ENCODE measurements at regions not wholly inside any gene's neighbourhood (a gene's known extent, or its start where the extent isn't known, plus 50 kb on each side); places are given as distances from the start of the nearest gene placed in this dataset.

DNA sequence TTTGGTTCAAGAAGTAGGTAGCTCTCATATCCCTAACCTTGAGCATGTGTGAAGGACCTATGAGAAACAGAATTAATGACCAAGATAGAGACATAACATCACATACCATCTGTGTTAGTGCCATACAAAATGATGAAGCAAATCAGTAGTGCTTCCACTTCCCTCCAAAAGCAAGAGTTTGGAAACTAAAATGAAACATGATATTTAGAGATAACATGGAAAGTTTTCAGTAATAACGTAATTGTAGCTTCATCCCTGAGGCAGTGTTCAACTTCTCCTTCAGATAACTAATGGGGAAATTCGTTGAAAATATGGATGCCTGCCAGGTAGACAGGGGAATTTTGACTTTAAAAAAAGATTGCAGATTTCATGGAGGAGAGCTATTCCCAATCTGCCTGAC, 248.4 kb upstream of the IRAK1BP1 start:
- TF ChIP-seq POLR2A (IDR thresholded peaks at IDR 0.05): no peak
- TF ChIP-seq, protein P1, sequence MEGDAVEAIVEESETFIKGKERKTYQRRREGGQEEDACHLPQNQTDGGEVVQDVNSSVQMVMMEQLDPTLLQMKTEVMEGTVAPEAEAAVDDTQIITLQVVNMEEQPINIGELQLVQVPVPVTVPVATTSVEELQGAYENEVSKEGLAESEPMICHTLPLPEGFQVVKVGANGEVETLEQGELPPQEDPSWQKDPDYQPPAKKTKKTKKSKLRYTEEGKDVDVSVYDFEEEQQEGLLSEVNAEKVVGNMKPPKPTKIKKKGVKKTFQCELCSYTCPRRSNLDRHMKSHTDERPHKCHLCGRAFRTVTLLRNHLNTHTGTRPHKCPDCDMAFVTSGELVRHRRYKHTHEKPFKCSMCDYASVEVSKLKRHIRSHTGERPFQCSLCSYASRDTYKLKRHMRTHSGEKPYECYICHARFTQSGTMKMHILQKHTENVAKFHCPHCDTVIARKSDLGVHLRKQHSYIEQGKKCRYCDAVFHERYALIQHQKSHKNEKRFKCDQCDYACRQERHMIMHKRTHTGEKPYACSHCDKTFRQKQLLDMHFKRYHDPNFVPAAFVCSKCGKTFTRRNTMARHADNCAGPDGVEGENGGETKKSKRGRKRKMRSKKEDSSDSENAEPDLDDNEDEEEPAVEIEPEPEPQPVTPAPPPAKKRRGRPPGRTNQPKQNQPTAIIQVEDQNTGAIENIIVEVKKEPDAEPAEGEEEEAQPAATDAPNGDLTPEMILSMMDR (IDR thresholded peaks at IDR 0.05): no peak

Data from adrenal gland (tissue), 5 donors.